Adrenal gland (tissue), 5 donors: ENCODE measurements at regions not wholly inside any gene's neighbourhood (a gene's known extent, or its start where the extent isn't known, plus 50 kb on each side); places are given as distances from the start of the nearest gene placed in this dataset.

Experiments
- POLR2A ChIP-seq, 2 donors: fragments of 450-650 bp; IDR thresholded peaks; one replicate each; pipeline ENCODE4 v1.6.1; 2017; ENCODE audit warnings: antibody characterized with exemption in 2 of 2, mild to moderate bottlenecking in 2 of 2, moderate library complexity in 1 of 2
- TF ChIP-seq, protein P1 (sequence below), 6 experiments: fragments of 450-650 bp in 4 of 6; fragments of 200-600 bp in 2 of 6; sonication (generic) in 1 of 6; IDR thresholded peaks; 1 replicate in 5 of 6; 2 replicates in 1 of 6; pipeline versions ENCODE4 v1.5.1 to v1.8.0; 2016 to 2021; ENCODE audit warnings: antibody characterized with exemption in 6 of 6, mild to moderate bottlenecking in 2 of 6, moderate library complexity in 1 of 6
- donor health status: DM: no; HTN: no; CAD: no.

DNA sequence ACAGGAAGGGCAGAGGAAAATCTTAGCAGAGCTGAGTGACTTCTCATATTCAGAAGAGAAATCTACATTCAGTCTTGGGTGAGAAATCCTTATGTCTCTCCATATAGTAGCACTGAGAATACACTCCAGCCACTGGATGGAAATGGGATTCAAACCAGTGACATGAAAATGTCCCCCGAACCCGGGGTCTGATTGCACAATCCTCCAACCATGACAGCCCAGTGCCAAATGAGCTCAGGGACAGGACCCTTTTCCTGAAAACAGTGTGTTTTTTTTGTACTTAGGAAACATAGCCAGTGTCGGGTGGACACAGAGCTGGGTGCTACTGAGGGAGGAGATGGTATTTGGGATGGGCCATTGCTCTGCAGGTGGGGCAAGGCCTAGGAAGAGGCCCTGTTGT, 185.6 kb downstream of the CXCL12 start:
- TF ChIP-seq, protein P1, sequence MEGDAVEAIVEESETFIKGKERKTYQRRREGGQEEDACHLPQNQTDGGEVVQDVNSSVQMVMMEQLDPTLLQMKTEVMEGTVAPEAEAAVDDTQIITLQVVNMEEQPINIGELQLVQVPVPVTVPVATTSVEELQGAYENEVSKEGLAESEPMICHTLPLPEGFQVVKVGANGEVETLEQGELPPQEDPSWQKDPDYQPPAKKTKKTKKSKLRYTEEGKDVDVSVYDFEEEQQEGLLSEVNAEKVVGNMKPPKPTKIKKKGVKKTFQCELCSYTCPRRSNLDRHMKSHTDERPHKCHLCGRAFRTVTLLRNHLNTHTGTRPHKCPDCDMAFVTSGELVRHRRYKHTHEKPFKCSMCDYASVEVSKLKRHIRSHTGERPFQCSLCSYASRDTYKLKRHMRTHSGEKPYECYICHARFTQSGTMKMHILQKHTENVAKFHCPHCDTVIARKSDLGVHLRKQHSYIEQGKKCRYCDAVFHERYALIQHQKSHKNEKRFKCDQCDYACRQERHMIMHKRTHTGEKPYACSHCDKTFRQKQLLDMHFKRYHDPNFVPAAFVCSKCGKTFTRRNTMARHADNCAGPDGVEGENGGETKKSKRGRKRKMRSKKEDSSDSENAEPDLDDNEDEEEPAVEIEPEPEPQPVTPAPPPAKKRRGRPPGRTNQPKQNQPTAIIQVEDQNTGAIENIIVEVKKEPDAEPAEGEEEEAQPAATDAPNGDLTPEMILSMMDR (IDR thresholded peaks at IDR 0.05), result no peak
- TF ChIP-seq POLR2A (IDR thresholded peaks at IDR 0.05), result no peak
